Natural killer cell (primary cell): ENCODE measurements at regions not wholly inside any gene's neighbourhood (a gene's known extent, or its start where the extent isn't known, plus 50 kb on each side); places are given as distances from the start of the nearest gene placed in this dataset.
"Not testable (repeated sequence)": the region's sequence is repeated elsewhere in the genome, so short reads cannot be mapped to it uniquely, and the experiment has no call there.

Experiments
- ATAC-seq, 3 donors: fragments of 150-1000 bp in 2 of 3; fragments of 200-7000 bp in 1 of 3; cut with Tn5 transposase; 1 replicate in 1 of 3; 2 replicates in 2 of 3; pipeline ENCODE4 v1.10.0; 2021; ENCODE audit warnings: mild to moderate bottlenecking in 2 of 3, moderate library complexity in 2 of 3
- DNase-seq, 2 donors: peaks; one replicate each; pipeline versions ENCODE4 v3.0.0 to v3.0.0-alpha.2; 2013 to 2021; ENCODE audit warnings: mixed read lengths in 1 of 2
- H3K27ac ChIP-seq: one replicate; pipeline ENCODE4 v1.5.1; 2013; ENCODE audit warnings: mild to moderate bottlenecking, low read length
- H3K27me3 ChIP-seq: one replicate; pipeline ENCODE4 v1.6.1; 2013; ENCODE audit warnings: low read length; ENCODE audit not compliant: control insufficient read depth, insufficient read depth
- H3K36me3 ChIP-seq: one replicate; pipeline ENCODE4 v1.6.1; 2013; ENCODE audit warnings: low read length; ENCODE audit not compliant: control insufficient read depth, insufficient read depth
- H3K4me1 ChIP-seq: one replicate; pipeline ENCODE4 v1.6.1; 2013; ENCODE audit warnings: low read length; ENCODE audit not compliant: control insufficient read depth, insufficient read depth
- H3K4me3 ChIP-seq: one replicate; pipeline ENCODE4 v1.5.1; 2013; ENCODE audit warnings: low read length
- H3K9me3 ChIP-seq: one replicate; pipeline ENCODE4 v1.6.1; 2013; ENCODE audit warnings: low read length; ENCODE audit not compliant: control insufficient read depth, insufficient read depth
- H3K27ac Mint-ChIP-seq, 2 donors: one replicate each; pipeline ENCODE4 v1.8.0; 2022; ENCODE audit warnings: mild to moderate bottlenecking in 2 of 2, mixed read lengths in 2 of 2, moderate library complexity in 1 of 2
- H3K27me3 Mint-ChIP-seq, 2 donors: one replicate each; pipeline ENCODE4 v1.8.0; 2022; ENCODE audit warnings: low read depth in 2 of 2, mixed read lengths in 2 of 2
- H3K36me3 Mint-ChIP-seq: one replicate; pipeline ENCODE4 v1.8.0; 2022; ENCODE audit warnings: mixed read lengths
- H3K4me1 Mint-ChIP-seq, 2 donors: one replicate each; pipeline ENCODE4 v1.8.0; 2022; ENCODE audit warnings: mixed read lengths in 2 of 2
- H3K4me3 Mint-ChIP-seq: one replicate; pipeline ENCODE4 v1.8.0; 2022; ENCODE audit warnings: mild to moderate bottlenecking, moderate library complexity, mixed read lengths
- H3K9me3 Mint-ChIP-seq, 2 donors: one replicate each; pipeline ENCODE4 v1.8.0; 2022; ENCODE audit warnings: mixed read lengths in 2 of 2
- whole genome bisulfite sequencing: methylation state at CpG from one replicate; pipeline ENCODE4 v1.1.7; 2013; ENCODE audit warnings: missing lambda C conversion rate; ENCODE audit not compliant: insufficient coverage; 5-methylcytosine and 5-hydroxymethylcytosine counted together
- intact Hi-C: fragments of 100-400 bp; cut with micrococcal nuclease; formaldehyde crosslinking; loops from one replicate; pipeline ENCODE4 v1.14.2; 2022
- TF ChIP-seq, protein P1 (sequence below): fragments of 200-600 bp; IDR thresholded peaks from one replicate; pipeline ENCODE4 v1.8.0; 2022; ENCODE audit warnings: antibody characterized with exemption

DNA sequence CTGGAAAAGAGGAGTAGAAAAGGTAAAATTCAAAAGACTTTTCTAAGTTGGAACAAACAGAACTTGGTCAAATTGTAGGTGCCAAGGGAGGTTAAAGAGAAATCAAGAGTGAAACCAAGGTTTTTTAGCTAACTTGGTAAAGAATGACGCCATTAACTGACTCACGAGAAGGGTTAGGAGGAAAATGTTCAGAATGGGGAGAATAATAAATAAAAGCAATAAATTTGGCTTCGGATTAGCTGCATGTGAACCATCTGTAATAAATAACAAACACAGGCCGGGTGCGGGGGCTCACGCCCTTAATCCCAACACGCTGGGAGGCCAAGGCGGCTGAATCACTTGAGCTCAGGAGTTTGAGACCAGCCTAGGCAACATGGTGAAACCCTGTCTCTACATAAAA, 71.9 kb upstream of the SRRM3 start:
- H3K27me3 Mint-ChIP-seq, result no peaks in the 10 kb centered on the region
- H3K4me1 Mint-ChIP-seq, result peaks cover 30 to 36% of the 10 kb centered on the region in 2 donors
- no peak overlapping the region for H3K4me3 Mint-ChIP-seq
- no peaks in the 10 kb centered on the region for H3K9me3 Mint-ChIP-seq
- Histone ChIP-seq H3K27me3 (no peaks in the 10 kb centered on the region), H3K9me3 (no peaks in the 10 kb centered on the region), H3K4me3 (no peak overlapping the region), H3K27ac (no peak overlapping the region), H3K36me3 (no peaks in the 10 kb centered on the region), H3K4me1 (peaks cover 11% of the 10 kb centered on the region)
- TF ChIP-seq, protein P1, sequence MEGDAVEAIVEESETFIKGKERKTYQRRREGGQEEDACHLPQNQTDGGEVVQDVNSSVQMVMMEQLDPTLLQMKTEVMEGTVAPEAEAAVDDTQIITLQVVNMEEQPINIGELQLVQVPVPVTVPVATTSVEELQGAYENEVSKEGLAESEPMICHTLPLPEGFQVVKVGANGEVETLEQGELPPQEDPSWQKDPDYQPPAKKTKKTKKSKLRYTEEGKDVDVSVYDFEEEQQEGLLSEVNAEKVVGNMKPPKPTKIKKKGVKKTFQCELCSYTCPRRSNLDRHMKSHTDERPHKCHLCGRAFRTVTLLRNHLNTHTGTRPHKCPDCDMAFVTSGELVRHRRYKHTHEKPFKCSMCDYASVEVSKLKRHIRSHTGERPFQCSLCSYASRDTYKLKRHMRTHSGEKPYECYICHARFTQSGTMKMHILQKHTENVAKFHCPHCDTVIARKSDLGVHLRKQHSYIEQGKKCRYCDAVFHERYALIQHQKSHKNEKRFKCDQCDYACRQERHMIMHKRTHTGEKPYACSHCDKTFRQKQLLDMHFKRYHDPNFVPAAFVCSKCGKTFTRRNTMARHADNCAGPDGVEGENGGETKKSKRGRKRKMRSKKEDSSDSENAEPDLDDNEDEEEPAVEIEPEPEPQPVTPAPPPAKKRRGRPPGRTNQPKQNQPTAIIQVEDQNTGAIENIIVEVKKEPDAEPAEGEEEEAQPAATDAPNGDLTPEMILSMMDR, result no peak
- no peaks in the 10 kb centered on the region for H3K36me3 Mint-ChIP-seq
- H3K27ac Mint-ChIP-seq, result no peak overlapping the region
- ATAC-seq (no peak), DNase-seq (no peak)
- intact Hi-C loops, result loop anchor here (5.0 kb wide), 1 partner anchor 83 kb away; the partner anchor contains the start of genes MDH2 and STYXL1
- WGBS, result 98% methylated on average over 8 of the region's 8 CpGs

DNA sequence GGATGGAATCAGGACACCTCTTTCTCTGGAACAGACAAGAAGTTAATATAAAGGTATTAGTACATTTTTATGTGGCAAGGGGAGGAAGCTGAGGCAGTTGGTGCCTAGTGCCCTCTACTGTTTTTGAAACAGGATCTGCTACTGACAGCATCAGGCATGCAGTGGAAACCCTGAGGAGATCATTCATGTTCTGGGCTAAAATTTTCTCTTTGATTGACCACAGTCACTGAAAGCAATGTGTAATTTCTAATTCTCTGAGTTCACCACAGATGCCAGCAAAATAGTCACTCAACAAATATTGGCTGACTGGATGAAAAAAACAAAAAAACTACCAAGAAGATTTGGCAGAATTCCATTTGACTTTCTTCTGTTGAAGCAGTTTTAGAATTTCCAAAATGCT, 71.0 kb upstream of the SRRM3 start:
- H3K27me3 ChIP-seq, H3K36me3 ChIP-seq, H3K9me3 Mint-ChIP-seq, H3K4me3 Mint-ChIP-seq, H3K27me3 Mint-ChIP-seq, H3K27ac Mint-ChIP-seq, H3K9me3 ChIP-seq, H3K27ac ChIP-seq, H3K36me3 Mint-ChIP-seq, H3K4me3 ChIP-seq: not testable (repeated sequence)
- peaks cover 11% of the 10 kb centered on the region for H3K4me1 ChIP-seq
- intact Hi-C loops, result loop anchor here (5.0 kb wide), 1 partner anchor 83 kb away; the partner anchor contains the start of genes MDH2 and STYXL1
- H3K4me1 Mint-ChIP-seq, result peaks cover 30 to 36% of the 10 kb centered on the region in 2 donors
- ATAC-seq (peak in 1 of 3 donors; percentile 46), DNase-seq (peak in 1 of 2 donors; percentile 42)

DNA sequence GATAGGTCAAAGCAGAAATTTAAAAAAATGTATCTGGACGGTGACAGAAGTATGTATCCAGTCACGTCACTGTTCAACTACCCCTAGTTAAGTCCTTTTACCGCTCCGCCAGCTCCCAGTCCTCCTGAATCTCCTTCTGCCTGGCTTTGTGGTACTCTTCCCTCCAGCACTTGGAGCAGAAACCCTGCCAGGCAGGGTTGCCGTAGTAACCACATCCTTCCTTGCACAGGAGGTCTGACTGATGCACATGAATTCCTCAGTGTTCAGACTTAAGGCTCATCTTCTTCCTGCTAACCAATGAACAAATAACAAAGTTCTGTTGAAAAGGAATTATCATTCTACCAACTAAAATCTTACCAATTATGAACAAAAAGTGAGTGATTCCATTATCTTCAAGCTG, 69.8 kb upstream of the SRRM3 start:
- not testable (repeated sequence) for H3K9me3 ChIP-seq, DNase-seq, H3K27me3 ChIP-seq, ATAC-seq, H3K27me3 Mint-ChIP-seq, H3K4me3 ChIP-seq, H3K36me3 Mint-ChIP-seq, H3K4me3 Mint-ChIP-seq, H3K36me3 ChIP-seq, H3K27ac ChIP-seq, H3K9me3 Mint-ChIP-seq
- Mint-ChIP-seq H3K27ac (peak overlapping the region; percentile 87 to 93), H3K4me1 (peaks cover 30 to 37% of the 10 kb centered on the region in 2 donors)
- WGBS, result 58% methylated on average over 5 of the region's 5 CpGs
- intact Hi-C loops, result loop anchor here (5.0 kb wide), 1 partner anchor 85 kb away; the partner anchor contains the start of genes MDH2 and STYXL1
- H3K4me1 ChIP-seq, result peaks cover 11% of the 10 kb centered on the region

DNA sequence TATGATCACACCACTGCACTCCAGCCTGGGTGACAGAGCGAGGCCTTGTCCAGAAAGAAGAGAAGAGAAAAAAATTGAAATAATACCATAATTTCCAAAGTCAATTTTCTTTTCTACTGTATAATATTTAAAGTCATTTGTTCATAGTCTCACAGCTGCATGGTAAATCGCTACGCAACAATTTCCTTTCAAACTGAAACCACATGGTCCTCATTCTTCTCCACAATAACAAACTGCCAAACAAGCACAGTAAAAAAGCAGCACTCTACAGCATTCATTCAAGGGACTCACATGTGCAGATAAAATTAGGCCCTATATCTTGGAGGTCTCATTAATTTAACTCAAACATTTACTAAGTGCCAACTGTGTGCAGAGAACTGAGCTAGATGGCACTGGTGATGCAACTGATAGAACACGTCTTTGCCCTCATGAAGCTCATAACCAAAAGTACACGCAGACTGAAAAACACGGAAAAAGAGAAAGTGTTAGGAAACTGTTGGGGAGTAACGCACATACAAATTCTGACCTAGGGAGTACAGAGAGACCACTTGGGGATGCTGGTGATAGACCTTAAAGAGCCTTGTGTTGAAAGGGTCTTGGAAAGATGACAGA, 68.4 kb upstream of the SRRM3 start:
- Histone ChIP-seq H3K36me3 (no peaks in the 10 kb centered on the region), H3K4me1 (peaks cover 11% of the 10 kb centered on the region), H3K27ac (no peak overlapping the region), H3K9me3 (no peaks in the 10 kb centered on the region), H3K27me3 (no peaks in the 10 kb centered on the region), H3K4me3 (no peak overlapping the region)
- intact Hi-C loops, result loop anchor here (1.0 to 5.0 kb wide), 2 partner anchors 10 to 86 kb away; partner anchors contain the start of genes MDH2 and STYXL1
- TF ChIP-seq, protein P1, result no peak
- 29% methylated on average over 6 of the region's 7 CpGs for WGBS
- H3K4me1 Mint-ChIP-seq, result peaks cover 30 to 49% of the 10 kb centered on the region in 2 donors
- H3K4me3 Mint-ChIP-seq, result peak overlapping the region; percentile 74
- DNase-seq (peak in 1 of 2 donors; percentile 28), ATAC-seq (peak; percentile 64 to 70 (median 68))
- H3K27me3 Mint-ChIP-seq, result no peaks in the 10 kb centered on the region
- no peaks in the 10 kb centered on the region for H3K36me3 Mint-ChIP-seq
- H3K27ac Mint-ChIP-seq, result peak overlapping the region; percentile 87 to 93
- H3K9me3 Mint-ChIP-seq, result no peaks in the 10 kb centered on the region
